ENCODE measurements at regions not wholly inside any gene's neighbourhood (a gene's known extent, or its start where the extent isn't known, plus 50 kb on each side); places are given as distances from the start of the nearest gene placed in this dataset.

DNA sequence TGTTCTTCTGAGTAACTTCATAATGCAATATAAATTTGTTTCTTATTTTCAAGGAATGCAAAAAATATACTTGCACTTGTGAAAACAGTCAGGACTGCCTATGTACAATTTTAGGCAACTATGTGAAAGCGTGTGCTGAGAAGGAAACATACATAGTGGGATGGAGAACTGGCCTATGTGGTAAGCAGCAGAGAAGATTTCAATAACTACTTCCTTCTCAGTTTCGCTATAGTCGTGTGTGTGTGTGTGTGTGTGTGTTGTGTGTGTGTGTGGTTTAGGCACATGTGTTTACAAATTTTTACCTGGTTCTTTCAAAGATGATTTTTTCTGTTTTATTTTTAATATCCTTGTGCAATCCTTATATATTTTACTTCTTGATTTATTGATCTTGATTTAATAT lies 211.8 kb downstream of the LRRK2 start:
- Histone ChIP-seq H2AFZ (no peak overlapping the region), H3K4me2 (no peak overlapping the region), H3K36me3 (ENCODE audit: insufficient read depth) (no peaks in the 10 kb centered on the region), H3K4me3 (no peak overlapping the region), H3K27me3 (ENCODE audit: insufficient read depth) (no peaks in the 10 kb centered on the region), H3K4me1 (ENCODE audit: insufficient read depth) (no peaks in the 10 kb centered on the region), H3F3A (replicated peaks; ENCODE audit: low read depth) (no peaks in the 10 kb centered on the region), H3K79me2 (replicated peaks; ENCODE audit: insufficient read depth) (no peaks in the 10 kb centered on the region), H3K9me2 (ENCODE audit: insufficient read depth) (no peaks in the 10 kb centered on the region), H3K27ac (ENCODE audit: low read depth) (no peak overlapping the region), H4K20me1 (replicated peaks; ENCODE audit: insufficient read depth) (no peaks in the 10 kb centered on the region)
- no peak overlapping the region for H3K4me3 Mint-ChIP-seq
- DNase-seq (ENCODE audit: low spot score) (no peak), ATAC-seq (no peak)
- H3K27ac Mint-ChIP-seq, result no peak overlapping the region
- H3K4me1 Mint-ChIP-seq, result no peaks in the 10 kb centered on the region
- no peak for TF ChIP-seq ETS1 (IDR thresholded peaks at IDR 0.05)
- TF ChIP-seq ZNF114 (CRISPR knock-in tag; IDR thresholded peaks at IDR 0.05), result no peak
- TF ChIP-seq EZH2phosphoT487 (IDR thresholded peaks at IDR 0.05; ENCODE audit: unreplicated experiment), result no peak
- no peak for TF ChIP-seq EZH2 (IDR thresholded peaks at IDR 0.05; ENCODE audit: low read depth, unreplicated experiment)
- no peak for TF ChIP-seq REST (IDR thresholded peaks at IDR 0.05; ENCODE audit: unreplicated experiment)
- TF ChIP-seq STAT1 (IDR thresholded peaks at IDR 0.05; ENCODE audit: unreplicated experiment), result no peak
- TF ChIP-seq CREB1 (CRISPR knock-in tag; IDR thresholded peaks at IDR 0.05; ENCODE audit: low read depth), result no peak
- no peak for TF ChIP-seq JUNB (IDR thresholded peaks at IDR 0.05; ENCODE audit: unreplicated experiment)
- no peak for TF ChIP-seq ZNF331 (CRISPR knock-in tag; IDR thresholded peaks at IDR 0.05; ENCODE audit: low read depth)
- TF ChIP-seq POLR2AphosphoS5 (IDR thresholded peaks at IDR 0.05; ENCODE audit: low read depth), result no peak
- TF ChIP-seq, protein P1, sequence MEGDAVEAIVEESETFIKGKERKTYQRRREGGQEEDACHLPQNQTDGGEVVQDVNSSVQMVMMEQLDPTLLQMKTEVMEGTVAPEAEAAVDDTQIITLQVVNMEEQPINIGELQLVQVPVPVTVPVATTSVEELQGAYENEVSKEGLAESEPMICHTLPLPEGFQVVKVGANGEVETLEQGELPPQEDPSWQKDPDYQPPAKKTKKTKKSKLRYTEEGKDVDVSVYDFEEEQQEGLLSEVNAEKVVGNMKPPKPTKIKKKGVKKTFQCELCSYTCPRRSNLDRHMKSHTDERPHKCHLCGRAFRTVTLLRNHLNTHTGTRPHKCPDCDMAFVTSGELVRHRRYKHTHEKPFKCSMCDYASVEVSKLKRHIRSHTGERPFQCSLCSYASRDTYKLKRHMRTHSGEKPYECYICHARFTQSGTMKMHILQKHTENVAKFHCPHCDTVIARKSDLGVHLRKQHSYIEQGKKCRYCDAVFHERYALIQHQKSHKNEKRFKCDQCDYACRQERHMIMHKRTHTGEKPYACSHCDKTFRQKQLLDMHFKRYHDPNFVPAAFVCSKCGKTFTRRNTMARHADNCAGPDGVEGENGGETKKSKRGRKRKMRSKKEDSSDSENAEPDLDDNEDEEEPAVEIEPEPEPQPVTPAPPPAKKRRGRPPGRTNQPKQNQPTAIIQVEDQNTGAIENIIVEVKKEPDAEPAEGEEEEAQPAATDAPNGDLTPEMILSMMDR (conservative IDR thresholded peaks at IDR 0.05; ENCODE audit: low read depth in 2 of 2), result no peak
- no peak for TF ChIP-seq NANOG (IDR thresholded peaks at IDR 0.05; ENCODE audit: borderline replicate concordance)
- TF ChIP-seq, protein P2, sequence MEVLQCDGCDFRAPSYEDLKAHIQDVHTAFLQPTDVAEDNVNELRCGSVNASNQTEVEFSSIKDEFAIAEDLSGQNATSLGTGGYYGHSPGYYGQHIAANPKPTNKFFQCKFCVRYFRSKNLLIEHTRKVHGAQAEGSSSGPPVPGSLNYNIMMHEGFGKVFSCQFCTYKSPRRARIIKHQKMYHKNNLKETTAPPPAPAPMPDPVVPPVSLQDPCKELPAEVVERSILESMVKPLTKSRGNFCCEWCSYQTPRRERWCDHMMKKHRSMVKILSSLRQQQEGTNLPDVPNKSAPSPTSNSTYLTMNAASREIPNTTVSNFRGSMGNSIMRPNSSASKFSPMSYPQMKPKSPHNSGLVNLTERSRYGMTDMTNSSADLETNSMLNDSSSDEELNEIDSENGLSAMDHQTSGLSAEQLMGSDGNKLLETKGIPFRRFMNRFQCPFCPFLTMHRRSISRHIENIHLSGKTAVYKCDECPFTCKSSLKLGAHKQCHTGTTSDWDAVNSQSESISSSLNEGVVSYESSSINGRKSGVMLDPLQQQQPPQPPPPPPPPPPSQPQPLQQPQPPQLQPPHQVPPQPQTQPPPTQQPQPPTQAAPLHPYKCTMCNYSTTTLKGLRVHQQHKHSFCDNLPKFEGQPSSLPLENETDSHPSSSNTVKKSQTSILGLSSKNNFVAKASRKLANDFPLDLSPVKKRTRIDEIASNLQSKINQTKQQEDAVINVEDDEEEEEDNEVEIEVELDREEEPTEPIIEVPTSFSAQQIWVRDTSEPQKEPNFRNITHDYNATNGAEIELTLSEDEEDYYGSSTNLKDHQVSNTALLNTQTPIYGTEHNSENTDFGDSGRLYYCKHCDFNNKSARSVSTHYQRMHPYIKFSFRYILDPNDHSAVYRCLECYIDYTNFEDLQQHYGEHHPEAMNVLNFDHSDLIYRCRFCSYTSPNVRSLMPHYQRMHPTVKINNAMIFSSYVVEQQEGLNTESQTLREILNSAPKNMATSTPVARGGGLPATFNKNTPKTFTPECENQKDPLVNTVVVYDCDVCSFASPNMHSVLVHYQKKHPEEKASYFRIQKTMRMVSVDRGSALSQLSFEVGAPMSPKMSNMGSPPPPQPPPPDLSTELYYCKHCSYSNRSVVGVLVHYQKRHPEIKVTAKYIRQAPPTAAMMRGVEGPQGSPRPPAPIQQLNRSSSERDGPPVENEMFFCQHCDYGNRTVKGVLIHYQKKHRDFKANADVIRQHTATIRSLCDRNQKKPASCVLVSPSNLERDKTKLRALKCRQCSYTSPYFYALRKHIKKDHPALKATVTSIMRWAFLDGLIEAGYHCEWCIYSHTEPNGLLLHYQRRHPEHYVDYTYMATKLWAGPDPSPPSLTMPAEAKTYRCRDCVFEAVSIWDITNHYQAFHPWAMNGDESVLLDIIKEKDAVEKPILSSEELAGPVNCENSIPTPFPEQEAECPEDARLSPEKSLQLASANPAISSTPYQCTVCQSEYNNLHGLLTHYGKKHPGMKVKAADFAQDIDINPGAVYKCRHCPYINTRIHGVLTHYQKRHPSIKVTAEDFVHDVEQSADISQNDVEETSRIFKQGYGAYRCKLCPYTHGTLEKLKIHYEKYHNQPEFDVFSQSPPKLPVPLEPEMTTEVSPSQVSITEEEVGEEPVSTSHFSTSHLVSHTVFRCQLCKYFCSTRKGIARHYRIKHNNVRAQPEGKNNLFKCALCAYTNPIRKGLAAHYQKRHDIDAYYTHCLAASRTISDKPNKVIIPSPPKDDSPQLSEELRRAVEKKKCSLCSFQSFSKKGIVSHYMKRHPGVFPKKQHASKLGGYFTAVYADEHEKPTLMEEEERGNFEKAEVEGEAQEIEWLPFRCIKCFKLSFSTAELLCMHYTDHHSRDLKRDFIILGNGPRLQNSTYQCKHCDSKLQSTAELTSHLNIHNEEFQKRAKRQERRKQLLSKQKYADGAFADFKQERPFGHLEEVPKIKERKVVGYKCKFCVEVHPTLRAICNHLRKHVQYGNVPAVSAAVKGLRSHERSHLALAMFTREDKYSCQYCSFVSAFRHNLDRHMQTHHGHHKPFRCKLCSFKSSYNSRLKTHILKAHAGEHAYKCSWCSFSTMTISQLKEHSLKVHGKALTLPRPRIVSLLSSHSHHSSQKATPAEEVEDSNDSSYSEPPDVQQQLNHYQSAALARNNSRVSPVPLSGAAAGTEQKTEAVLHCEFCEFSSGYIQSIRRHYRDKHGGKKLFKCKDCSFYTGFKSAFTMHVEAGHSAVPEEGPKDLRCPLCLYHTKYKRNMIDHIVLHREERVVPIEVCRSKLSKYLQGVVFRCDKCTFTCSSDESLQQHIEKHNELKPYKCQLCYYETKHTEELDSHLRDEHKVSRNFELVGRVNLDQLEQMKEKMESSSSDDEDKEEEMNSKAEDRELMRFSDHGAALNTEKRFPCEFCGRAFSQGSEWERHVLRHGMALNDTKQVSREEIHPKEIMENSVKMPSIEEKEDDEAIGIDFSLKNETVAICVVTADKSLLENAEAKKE (CRISPR knock-in tag; IDR thresholded peaks at IDR 0.05), result no peak
- no peaks in the 10 kb centered on the region for H3K9me3 Mint-ChIP-seq
- no peaks in the 10 kb centered on the region for H3K36me3 Mint-ChIP-seq (ENCODE audit: low read depth)
- H3K27me3 Mint-ChIP-seq (ENCODE audit: insufficient read depth, low read depth, poor library complexity), result no peaks in the 10 kb centered on the region

Data from GM23338 (cell line).